Type B pancreatic cell (in vitro differentiated cells): ENCODE measurements at regions not wholly inside any gene's neighbourhood (a gene's known extent, or its start where the extent isn't known, plus 50 kb on each side); places are given as distances from the start of the nearest gene placed in this dataset.
A peak's percentile ranks its signal among the peaks of the same experiment; 100 is the strongest.

Experiments
- DNase-seq: peaks from one replicate; pipeline ENCODE4 v3.0.0; 2021; ENCODE audit warnings: mixed read lengths; ENCODE audit not compliant: unreplicated experiment; ENCODE audit errors: extremely low spot score
- H3K27ac Mint-ChIP-seq: 2 replicates; pipeline ENCODE4 v1.8.0; 2021; ENCODE audit warnings: mild to moderate bottlenecking, mixed read lengths
- H3K27me3 Mint-ChIP-seq: 2 replicates; pipeline ENCODE4 v1.8.0; 2021; ENCODE audit warnings: mixed read lengths
- H3K36me3 Mint-ChIP-seq: 2 replicates; pipeline ENCODE4 v1.8.0; 2021; ENCODE audit warnings: mixed read lengths
- H3K4me1 Mint-ChIP-seq: one replicate; pipeline ENCODE4 v1.8.0; 2021; ENCODE audit warnings: mixed read lengths; ENCODE audit not compliant: unreplicated experiment
- H3K4me3 Mint-ChIP-seq: 2 replicates; pipeline ENCODE4 v1.8.0; 2021; ENCODE audit warnings: mild to moderate bottlenecking, mixed read lengths
- H3K9me3 Mint-ChIP-seq: 2 replicates; pipeline ENCODE4 v1.8.0; 2021; ENCODE audit warnings: mixed read lengths
- TF ChIP-seq, protein P1 (sequence below): fragments of 200-600 bp; sonication (generic); conservative IDR thresholded peaks from 2 replicates; pipeline ENCODE4 v1.5.0; 2021; ENCODE audit warnings: antibody characterized with exemption, mild to moderate bottlenecking

DNA sequence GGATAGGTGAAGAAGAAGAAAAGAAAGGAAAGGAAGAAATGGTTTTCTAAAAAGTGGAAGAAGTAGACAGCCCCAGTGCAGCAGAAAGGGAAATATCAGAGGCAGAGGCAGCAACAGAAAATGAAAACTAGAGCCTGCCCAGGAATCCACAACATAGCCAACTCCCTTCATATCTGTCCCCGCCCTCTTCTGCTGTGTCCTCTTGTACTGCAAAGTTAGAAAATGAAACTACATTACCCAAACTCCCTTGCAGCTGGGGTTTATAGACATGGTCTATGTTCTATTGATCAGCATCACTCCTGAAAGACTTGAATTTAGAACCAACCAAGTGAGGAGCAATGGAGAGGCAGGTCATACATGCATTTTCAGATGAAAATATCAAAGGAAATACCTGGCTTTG, 200.5 kb upstream of the PHACTR1 start:
- Mint-ChIP-seq H3K36me3 (no peaks in the 10 kb centered on the region), H3K9me3 (no peaks in the 10 kb centered on the region), H3K4me1 (no peaks in the 10 kb centered on the region), H3K4me3 (no peak overlapping the region), H3K27ac (peak overlapping the region; percentile 17), H3K27me3 (no peaks in the 10 kb centered on the region)
- TF ChIP-seq, protein P1, sequence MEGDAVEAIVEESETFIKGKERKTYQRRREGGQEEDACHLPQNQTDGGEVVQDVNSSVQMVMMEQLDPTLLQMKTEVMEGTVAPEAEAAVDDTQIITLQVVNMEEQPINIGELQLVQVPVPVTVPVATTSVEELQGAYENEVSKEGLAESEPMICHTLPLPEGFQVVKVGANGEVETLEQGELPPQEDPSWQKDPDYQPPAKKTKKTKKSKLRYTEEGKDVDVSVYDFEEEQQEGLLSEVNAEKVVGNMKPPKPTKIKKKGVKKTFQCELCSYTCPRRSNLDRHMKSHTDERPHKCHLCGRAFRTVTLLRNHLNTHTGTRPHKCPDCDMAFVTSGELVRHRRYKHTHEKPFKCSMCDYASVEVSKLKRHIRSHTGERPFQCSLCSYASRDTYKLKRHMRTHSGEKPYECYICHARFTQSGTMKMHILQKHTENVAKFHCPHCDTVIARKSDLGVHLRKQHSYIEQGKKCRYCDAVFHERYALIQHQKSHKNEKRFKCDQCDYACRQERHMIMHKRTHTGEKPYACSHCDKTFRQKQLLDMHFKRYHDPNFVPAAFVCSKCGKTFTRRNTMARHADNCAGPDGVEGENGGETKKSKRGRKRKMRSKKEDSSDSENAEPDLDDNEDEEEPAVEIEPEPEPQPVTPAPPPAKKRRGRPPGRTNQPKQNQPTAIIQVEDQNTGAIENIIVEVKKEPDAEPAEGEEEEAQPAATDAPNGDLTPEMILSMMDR: no peak
- no peak for DNase-seq

DNA sequence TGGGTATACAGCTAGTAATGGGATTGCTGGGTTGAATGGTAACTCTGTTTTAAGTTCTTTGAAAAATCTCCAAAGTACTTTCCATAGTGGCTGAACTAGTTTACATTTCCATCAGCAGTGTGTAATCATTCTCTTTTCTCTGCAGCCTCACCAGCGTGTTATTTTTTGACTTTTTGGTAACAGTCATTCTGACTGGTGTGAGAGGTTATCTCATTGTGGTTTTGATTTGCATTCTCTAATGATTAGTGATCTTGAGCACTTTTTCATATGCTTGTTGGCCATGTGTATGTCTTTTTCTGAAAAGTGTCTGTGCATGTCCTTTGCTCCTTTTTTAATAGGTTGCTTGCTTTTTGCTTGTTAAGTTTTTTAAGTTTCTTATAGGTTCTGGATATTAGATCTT, 194.2 kb upstream of the PHACTR1 start:
- TF ChIP-seq, protein P1: no peak
- Mint-ChIP-seq H3K4me1 (no peaks in the 10 kb centered on the region), H3K9me3 (no peaks in the 10 kb centered on the region), H3K4me3 (no peak overlapping the region), H3K27ac (no peak overlapping the region), H3K36me3 (no peaks in the 10 kb centered on the region), H3K27me3 (no peaks in the 10 kb centered on the region)
- no peak for DNase-seq

DNA sequence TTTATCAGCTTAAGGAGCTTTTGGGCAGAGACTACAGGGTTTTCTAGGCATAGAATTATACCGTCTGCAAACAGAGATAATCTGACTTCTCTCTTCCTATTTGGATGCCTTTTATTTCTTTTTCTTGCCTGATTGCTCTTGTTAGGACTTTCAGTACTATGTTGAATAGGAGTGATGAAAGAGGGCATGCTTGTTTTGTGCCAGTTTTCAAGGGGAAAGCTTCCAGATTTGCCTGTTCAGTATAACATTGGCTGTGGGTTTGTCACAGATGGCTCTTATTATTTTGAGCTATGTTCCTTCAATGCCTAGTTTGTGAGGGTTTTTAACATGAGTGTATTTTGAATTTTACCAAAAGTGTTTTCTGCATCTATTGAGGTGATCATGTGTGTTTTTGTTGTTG, 192.8 kb upstream of the PHACTR1 start:
- H3K36me3 Mint-ChIP-seq: no peaks in the 10 kb centered on the region
- no peaks in the 10 kb centered on the region for H3K9me3 Mint-ChIP-seq
- TF ChIP-seq, protein P1: no peak
- peaks cover 9% of the 10 kb centered on the region for H3K4me1 Mint-ChIP-seq
- H3K27me3 Mint-ChIP-seq: no peaks in the 10 kb centered on the region
- DNase-seq: no peak
- no peak overlapping the region for H3K4me3 Mint-ChIP-seq
- no peak overlapping the region for H3K27ac Mint-ChIP-seq

DNA sequence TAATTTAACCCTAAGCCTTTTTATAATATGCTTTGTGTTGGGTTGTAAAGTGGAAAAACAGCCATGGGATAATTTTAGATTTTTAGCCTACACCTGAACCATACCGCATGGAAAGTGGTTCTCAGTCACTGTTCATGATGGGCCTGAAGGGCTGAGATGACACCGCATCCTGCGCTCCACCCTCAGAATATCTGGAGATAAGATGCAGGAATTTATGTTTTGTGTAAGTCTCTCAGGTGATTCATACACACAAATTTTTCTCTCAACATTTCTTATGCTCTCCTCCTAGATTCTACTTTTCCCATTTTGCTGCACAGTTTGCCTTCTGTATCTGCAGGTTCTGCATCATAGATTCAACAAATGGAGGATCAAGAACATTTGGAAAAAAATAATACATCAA, 191.3 kb upstream of the PHACTR1 start:
- H3K27me3 Mint-ChIP-seq: peaks cover 3% of the 10 kb centered on the region
- H3K4me3 Mint-ChIP-seq: no peak overlapping the region
- DNase-seq: no peak
- H3K27ac Mint-ChIP-seq: no peak overlapping the region
- TF ChIP-seq, protein P1: no peak
- H3K9me3 Mint-ChIP-seq: no peaks in the 10 kb centered on the region
- no peaks in the 10 kb centered on the region for H3K36me3 Mint-ChIP-seq
- H3K4me1 Mint-ChIP-seq: peaks cover 18% of the 10 kb centered on the region

DNA sequence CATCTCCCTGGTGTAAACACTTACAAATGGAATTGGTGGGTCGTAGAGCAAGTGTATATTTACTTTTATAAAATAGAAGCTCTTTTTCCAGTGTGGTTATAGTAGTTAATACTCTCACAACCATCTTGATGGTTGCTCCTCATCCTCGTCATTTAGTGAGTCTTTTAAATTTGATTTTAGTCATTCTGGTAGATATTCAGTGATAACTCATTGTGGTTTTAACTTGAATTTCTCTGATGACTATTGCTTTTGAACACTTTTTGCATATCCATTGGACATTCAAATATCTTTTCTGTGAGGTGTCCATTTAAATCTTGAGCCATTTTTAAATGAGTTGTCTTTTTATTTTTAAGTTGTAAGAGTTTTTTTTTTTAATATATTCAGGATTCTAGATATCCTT, 189.2 kb upstream of the PHACTR1 start:
- H3K27ac Mint-ChIP-seq: no peak overlapping the region
- peaks cover 18% of the 10 kb centered on the region for H3K4me1 Mint-ChIP-seq
- H3K4me3 Mint-ChIP-seq: no peak overlapping the region
- no peak for DNase-seq
- no peaks in the 10 kb centered on the region for H3K9me3 Mint-ChIP-seq
- no peaks in the 10 kb centered on the region for H3K36me3 Mint-ChIP-seq
- TF ChIP-seq, protein P1: no peak
- peaks cover 3% of the 10 kb centered on the region for H3K27me3 Mint-ChIP-seq

DNA sequence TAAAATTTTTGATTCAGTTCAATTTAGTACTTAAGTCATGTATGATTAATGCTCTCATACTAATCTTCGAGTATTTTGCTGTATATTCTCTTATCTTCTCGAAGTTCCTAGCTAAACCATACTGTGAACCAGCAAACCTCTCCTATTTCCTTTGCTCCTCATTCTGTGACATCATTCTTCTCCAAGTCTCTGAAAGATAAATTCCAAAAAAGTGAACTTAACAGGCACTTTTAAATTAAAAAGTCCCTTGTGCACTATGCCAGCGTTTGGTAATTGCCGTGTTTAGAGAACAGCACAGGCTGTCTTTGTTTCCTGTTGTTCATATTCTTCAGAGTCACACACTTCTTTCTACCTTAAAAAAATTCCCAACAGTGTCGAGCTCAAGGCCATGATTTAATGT, 188.4 kb upstream of the PHACTR1 start:
- no peaks in the 10 kb centered on the region for H3K36me3 Mint-ChIP-seq
- H3K27ac Mint-ChIP-seq: peak overlapping the region; percentile 42
- peak overlapping the region; percentile 15 for H3K4me3 Mint-ChIP-seq
- no peaks in the 10 kb centered on the region for H3K9me3 Mint-ChIP-seq
- no peak for DNase-seq
- peaks cover 3% of the 10 kb centered on the region for H3K27me3 Mint-ChIP-seq
- H3K4me1 Mint-ChIP-seq: peaks cover 18% of the 10 kb centered on the region
- TF ChIP-seq, protein P1: no peak
